ENCODE measurements at regions not wholly inside any gene's neighbourhood (a gene's known extent, or its start where the extent isn't known, plus 50 kb on each side); places are given as distances from the start of the nearest gene placed in this dataset.

GRCh38 chr6:132218059-132218696 lies 183.1 kb downstream of the MOXD1 start:
- TF ChIP-seq CTCF (IDR thresholded peaks at IDR 0.05) (peak; percentile 37 to 55 (median 44)), POLR2A (IDR thresholded peaks at IDR 0.05) (no peak)
